ENCODE measurements at regions not wholly inside any gene's neighbourhood (a gene's known extent, or its start where the extent isn't known, plus 50 kb on each side); places are given as distances from the start of the nearest gene placed in this dataset.

- no peak for TF ChIP-seq BACH2 (CRISPR knock-in tag; IDR thresholded peaks at IDR 0.05; ENCODE audit: borderline replicate concordance)
- TF ChIP-seq TOX (CRISPR knock-in tag; IDR thresholded peaks at IDR 0.05; ENCODE audit: borderline replicate concordance) = peak; percentile 95
- TF ChIP-seq ZNF70 (CRISPR knock-in tag; IDR thresholded peaks at IDR 0.05) = no peak
- TF ChIP-seq ARNTL (CRISPR knock-in tag; IDR thresholded peaks at IDR 0.05; ENCODE audit: borderline replicate concordance, low read depth) = no peak
- TF ChIP-seq PATZ1 (CRISPR knock-in tag; IDR thresholded peaks at IDR 0.05; ENCODE audit: borderline replicate concordance) = no peak
- TF ChIP-seq ZFP3 (CRISPR knock-in tag; IDR thresholded peaks at IDR 0.05) = no peak
- TF ChIP-seq OSR1 (CRISPR knock-in tag; IDR thresholded peaks at IDR 0.05) = no peak
- no peak for TF ChIP-seq GLIS3 (CRISPR knock-in tag; IDR thresholded peaks at IDR 0.05)
- peak; percentile 57 for ATAC-seq
Observed at GRCh38 chr1:199302554-199302953, 663.7 kb downstream of the PTPRC start.

DNA sequence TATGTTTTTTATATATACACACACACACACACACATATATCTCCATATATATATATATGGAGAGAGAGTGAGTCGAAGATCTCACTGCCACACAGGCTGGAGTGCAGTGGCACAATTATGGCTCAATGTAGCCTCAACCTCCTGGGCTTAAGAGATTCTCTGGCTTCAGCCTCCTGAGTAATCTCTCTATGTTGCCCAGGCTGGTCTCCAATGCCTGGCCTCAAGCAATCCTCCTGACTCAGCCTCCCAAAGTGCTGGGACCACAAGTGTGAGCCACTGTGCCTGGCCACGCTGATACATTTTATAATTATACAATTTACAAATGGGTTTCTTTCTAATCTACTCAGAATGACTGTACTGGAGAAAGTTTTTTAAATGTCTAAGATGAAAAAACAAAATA lies 664.2 kb downstream of the PTPRC start:
- no peak for TF ChIP-seq ARNTL (CRISPR knock-in tag; IDR thresholded peaks at IDR 0.05; ENCODE audit: borderline replicate concordance, low read depth)
- TF ChIP-seq SNAI2 (CRISPR knock-in tag; IDR thresholded peaks at IDR 0.05) = no peak
- no peak for TF ChIP-seq PPARA (CRISPR knock-in tag; IDR thresholded peaks at IDR 0.05; ENCODE audit: borderline replicate concordance)
- TF ChIP-seq ZFP30 (CRISPR knock-in tag; IDR thresholded peaks at IDR 0.05) = no peak
- no peak for TF ChIP-seq TSHZ2 (CRISPR knock-in tag; IDR thresholded peaks at IDR 0.05)
- TF ChIP-seq, protein P1, sequence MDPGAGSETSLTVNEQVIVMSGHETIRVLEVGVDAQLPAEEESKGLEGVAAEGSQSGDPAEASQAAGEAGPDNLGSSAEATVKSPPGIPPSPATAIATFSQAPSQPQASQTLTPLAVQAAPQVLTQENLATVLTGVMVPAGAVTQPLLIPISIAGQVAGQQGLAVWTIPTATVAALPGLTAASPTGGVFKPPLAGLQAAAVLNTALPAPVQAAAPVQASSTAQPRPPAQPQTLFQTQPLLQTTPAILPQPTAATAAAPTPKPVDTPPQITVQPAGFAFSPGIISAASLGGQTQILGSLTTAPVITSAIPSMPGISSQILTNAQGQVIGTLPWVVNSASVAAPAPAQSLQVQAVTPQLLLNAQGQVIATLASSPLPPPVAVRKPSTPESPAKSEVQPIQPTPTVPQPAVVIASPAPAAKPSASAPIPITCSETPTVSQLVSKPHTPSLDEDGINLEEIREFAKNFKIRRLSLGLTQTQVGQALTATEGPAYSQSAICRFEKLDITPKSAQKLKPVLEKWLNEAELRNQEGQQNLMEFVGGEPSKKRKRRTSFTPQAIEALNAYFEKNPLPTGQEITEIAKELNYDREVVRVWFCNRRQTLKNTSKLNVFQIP (CRISPR knock-in tag; IDR thresholded peaks at IDR 0.05; ENCODE audit: borderline replicate concordance, low read depth) = no peak
- no peak for TF ChIP-seq PATZ1 (CRISPR knock-in tag; IDR thresholded peaks at IDR 0.05; ENCODE audit: borderline replicate concordance)
- TF ChIP-seq CSDC2 (CRISPR knock-in tag; IDR thresholded peaks at IDR 0.05) = no peak
- TF ChIP-seq TCF4 (CRISPR knock-in tag; IDR thresholded peaks at IDR 0.05; ENCODE audit: borderline replicate concordance) = no peak
- no peak for TF ChIP-seq OSR1 (CRISPR knock-in tag; IDR thresholded peaks at IDR 0.05)
- TF ChIP-seq ZC3H10 (CRISPR knock-in tag; IDR thresholded peaks at IDR 0.05) = no peak
- TF ChIP-seq ZFP3 (CRISPR knock-in tag; IDR thresholded peaks at IDR 0.05) = no peak
- no peak for TF ChIP-seq ZNF565 (CRISPR knock-in tag; conservative IDR thresholded peaks at IDR 0.05; ENCODE audit: low read depth)
- TF ChIP-seq ISL1 (CRISPR knock-in tag; IDR thresholded peaks at IDR 0.05) = no peak
- TF ChIP-seq GLIS3 (CRISPR knock-in tag; IDR thresholded peaks at IDR 0.05) = no peak
- no peak for ATAC-seq

- no peak for ATAC-seq
- TF ChIP-seq ESRRG (CRISPR knock-in tag; IDR thresholded peaks at IDR 0.05) (no peak), ZFP30 (CRISPR knock-in tag; IDR thresholded peaks at IDR 0.05) (no peak), CSDC2 (CRISPR knock-in tag; IDR thresholded peaks at IDR 0.05) (no peak), CSRNP3 (CRISPR knock-in tag; IDR thresholded peaks at IDR 0.05) (no peak), ZNF565 (CRISPR knock-in tag; conservative IDR thresholded peaks at IDR 0.05; ENCODE audit: low read depth) (no peak), BACH2 (CRISPR knock-in tag; IDR thresholded peaks at IDR 0.05; ENCODE audit: borderline replicate concordance) (no peak), GLIS3 (CRISPR knock-in tag; IDR thresholded peaks at IDR 0.05) (no peak)
Observed at GRCh38 chr1:199305053-199305452, 666.2 kb downstream of the PTPRC start.
